ENCODE measurements at regions not wholly inside any gene's neighbourhood (a gene's known extent, or its start where the extent isn't known, plus 50 kb on each side); places are given as distances from the start of the nearest gene placed in this dataset.

DNA sequence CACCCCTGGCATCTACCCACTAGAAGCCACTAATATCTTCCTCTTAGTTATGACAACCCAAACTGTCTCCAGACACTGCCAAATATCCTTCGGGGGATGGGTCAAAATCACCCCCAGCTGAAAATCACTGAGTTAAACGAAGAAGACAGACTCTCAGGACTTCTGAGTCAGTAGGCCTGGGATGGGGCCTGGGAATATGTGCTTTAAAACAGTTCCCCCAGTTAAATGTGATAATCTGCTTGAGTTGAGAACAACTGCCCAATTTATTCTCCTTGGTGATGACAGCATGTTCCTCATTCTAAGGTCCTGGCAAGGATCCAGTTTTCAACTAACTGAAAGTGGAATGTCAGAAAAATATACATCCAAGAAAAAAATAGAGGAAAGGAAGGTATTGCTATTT lies 52.4 kb downstream of the CBLL2 start:
- no peak for DNase-seq

DNA sequence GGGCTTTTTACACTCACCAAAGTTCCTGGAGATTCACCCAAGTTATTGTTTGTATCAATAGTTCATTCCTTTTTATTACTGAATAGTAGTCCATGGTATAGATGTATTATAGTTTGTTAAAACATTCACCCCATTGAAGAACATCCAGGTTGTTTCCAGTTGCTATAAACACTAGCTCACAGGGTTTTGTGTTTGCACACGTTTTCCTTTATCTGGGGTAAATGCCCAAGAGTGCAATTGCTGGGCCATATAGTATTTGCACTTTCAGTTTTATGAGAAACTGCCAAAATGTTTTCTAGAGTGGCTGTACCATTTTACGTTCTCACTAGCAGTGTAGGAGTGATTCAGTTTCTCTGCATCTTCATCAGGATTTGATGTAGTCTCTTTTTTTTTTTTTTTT lies 57.1 kb downstream of the CBLL2 start:
- DNase-seq: no peak

DNA sequence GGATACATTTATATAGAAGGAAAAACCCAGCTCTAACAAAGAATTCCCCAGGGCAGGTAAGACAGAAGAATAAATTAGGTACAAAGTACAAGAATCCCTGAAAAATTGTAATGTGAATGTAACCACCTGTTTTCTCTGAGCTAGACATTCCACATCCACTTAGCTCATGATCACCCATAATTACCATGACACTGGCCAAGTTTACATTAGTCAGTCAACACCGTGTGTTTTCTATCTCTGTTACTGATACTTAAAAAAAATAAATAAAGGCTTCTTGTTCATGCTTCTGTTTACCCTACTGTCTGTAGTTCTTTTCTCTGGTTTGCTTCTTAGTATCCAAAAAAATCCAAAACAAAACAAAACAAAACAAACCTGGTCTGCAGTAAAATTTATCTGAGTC lies 66.0 kb downstream of the CBLL2 start:
- no peak for DNase-seq

DNA sequence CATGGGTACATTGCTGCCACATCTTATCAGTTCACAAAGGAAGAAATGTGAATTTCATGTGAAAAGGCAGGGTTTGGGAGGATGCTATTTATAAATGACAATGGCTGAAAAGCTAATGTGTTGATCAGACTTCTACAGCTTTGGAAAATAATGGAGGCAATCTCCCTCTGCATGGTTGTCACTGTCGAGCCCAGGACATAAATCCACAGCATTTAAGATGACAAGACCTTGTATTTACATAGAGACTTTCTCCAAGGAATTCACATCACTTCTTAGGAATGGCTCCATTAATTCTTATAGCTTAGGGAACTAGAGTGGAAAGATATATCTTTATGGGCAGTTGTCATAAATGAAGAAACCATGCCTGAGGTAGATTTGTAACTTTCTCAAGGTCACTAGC lies 66.7 kb downstream of the CBLL2 start:
- no peak for DNase-seq

DNA sequence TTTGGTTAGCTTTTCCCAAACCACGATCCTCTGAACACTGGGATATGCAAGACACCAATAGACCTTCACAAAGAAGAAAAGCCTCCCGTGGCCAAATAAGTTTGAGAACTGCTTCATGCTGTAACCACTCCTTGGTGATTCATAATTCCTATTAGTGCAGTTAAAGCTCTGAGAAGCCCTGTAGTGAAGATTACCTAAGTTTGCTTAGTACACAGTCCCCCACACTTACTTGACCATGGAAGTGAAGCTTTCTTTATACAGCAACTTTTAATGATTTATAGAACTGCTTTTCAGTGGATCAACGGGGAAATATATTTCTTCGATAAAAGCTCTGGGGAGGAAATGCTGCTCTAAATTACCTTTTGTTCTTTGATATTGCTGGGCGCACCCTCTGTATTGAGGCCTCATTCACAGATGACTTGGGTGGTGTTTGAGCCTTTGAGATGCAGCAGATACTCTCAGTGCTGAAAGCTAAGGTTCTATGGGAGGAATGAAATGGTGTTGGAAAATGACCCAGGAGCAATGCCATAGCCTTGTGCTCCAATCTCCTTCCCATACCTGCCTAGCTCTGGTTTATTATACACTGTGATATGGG lies 67.4 kb downstream of the CBLL2 start:
- DNase-seq: no peak

DNA sequence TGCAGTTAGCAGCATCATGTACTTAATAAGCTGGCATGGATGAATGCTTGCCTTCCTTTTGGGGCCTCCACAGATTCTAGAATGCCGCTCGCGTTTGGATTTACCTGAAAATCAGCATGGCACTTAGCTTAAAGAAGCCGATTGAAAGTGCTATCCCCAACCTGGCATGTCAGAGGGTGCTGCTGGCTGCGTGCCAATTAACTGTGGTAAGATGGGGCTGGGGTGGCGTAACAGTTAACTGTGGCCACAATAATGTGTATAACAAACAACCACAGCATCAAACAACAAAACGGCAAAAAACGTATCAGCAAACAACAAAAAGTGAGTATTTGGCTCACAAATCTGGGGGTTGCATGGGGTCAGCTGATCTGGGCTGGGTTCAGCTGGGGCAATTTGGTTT lies 70.5 kb downstream of the CBLL2 start:
- no peak for DNase-seq

DNA sequence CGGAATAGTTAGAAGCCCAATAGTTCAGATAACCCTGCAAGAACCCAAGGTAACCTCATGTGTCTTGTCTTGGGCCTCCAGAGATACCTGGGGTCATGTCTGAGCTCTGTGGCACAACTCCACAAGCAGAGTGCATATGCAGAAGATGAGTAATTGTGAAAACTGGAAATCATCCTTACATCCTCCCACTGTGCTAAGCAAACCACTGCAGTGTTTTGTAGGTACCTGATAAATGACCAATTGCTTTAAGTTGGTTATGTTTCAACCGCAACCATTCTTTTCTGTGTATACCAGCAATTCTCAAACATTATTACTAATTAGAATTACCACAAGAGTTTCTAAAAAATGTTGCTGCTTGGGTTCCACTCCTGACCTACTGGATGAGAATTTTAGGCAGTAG lies 73.2 kb downstream of the CBLL2 start:
- DNase-seq: no peak

DNA sequence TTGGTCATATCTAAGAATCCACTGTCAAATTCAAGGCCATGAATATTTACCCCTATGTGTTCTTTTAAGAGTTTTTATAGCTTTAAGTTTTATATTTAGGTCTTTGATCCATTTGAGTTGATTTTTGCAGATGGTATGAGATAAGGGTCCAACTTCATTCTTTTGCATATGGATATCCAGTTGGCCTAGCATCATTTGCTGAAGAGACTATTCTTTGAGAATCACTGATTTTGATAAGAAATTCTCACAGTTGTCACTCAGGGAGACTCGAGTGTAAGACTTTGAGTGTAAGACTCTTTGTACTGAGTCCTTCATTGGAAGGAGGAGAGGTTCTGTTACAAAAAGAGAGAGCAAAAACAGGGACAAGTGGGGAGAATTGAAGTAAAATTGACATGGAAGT lies 74.8 kb downstream of the CBLL2 start:
- no peak for DNase-seq

DNA sequence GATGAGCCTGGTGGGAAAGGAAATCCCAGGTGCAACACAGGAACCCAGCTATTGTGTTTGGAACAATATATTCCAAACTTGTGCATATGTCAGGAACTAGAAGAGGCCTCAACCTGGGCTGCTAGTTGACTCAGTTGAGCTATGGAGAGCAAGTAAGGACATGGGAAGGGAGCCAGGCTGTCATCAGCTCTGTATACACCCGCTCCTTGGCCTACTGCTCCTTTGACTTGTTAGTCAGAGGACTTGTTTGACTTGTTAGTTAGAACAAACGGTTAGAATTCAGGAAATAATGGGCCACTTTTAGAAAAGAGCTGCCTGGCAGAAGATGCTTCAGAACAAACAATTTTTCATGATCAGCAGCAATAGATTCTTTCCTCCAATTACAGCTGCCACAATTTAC lies 76.4 kb downstream of the CBLL2 start:
- no peak for DNase-seq

DNA sequence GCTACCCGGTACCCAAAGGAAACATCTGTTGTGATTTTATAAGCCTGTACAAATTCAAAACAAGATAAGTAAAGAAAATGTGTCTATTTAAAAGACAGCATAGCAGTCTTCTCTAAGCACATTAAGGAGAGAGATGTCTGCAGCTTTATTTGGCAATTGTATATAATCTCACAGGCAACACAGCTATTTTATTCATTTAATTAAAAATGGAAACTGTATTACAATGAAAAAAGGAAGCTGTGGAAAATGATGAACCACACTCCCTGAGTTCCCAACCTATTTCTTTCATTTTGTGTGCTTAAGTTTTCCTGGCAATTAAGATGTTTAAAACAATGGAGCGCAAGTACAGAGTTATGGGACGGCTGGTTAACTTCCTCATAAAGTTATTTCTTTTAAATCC lies 78.4 kb downstream of the CBLL2 start:
- DNase-seq: no peak

DNA sequence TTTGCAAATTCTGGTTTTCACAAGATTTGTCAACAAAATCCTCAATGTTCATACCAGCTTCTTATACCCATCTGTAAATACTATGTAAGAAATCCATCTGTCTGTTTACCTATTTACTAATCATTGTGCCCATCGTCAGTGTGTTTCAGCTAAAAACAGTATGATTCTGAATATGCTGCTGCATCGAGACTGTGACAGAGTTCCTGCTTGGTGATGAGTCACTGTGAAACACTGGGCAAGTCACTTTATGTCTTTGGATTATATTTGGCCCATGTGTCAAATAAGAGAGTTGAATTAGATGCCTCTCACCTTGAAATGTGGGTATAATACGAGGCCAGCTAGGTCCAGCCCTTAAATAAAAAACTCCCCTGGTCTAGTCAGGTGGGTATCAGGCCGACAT lies 79.3 kb downstream of the CBLL2 start:
- DNase-seq: no peak

DNA sequence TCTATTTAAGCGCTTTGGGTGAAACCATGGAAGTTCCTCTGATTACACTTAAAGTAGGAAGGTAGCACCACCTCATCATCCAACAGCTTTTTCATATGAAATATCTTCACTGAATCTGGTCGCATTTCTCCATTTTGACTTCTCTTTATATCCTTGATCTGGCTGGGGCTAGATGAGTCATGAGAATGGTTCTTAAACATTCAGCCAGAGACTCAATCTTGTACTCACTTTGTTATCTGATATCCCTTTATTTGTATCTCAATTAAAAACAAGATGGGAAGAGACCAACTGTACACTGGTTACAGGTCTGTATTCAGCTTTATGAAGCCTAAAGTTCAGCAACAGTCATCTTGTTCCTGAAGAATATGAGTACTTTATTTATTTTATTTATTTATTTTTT lies 84.9 kb downstream of the CBLL2 start:
- DNase-seq: no peak

DNA sequence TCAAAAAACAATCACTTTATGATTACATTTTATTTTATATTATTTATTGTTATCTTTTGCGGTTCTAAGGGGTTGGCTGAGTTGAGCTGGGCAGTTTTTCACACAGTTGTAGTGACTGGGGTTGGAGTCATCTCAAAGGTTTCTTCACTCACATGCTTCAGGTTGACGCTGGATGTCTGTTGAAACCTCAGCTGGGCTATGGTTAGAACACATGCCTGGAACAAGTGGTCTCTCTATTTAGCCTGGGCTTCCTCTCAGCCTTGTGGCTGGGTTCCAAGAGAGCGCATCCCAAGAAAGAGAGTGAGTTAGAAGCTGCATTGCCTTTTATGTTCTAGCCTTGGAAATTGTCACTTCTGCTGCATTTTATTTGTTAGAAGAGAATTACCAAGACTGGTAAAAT lies 87.4 kb downstream of the CBLL2 start:
- DNase-seq: no peak

DNA sequence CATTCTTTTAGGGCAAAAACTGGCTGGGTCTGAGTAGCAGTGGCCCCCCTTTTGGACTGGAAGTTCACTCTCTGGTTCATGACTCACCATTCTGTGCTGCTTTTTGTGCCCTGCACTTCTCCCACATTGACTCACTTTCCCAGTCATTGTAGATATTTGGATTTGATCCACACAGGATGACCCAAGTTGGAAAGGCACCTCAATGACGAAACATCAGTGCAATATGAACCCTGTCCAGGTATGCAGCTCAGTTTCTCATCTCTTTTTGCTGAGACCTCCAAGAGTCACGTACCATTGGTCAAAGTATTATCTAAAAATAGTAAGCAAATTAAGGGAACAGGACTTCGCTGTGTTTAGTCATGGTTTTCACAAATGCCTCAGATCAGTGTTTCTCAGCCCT lies 92.7 kb downstream of the CBLL2 start:
- no peak for DNase-seq

DNA sequence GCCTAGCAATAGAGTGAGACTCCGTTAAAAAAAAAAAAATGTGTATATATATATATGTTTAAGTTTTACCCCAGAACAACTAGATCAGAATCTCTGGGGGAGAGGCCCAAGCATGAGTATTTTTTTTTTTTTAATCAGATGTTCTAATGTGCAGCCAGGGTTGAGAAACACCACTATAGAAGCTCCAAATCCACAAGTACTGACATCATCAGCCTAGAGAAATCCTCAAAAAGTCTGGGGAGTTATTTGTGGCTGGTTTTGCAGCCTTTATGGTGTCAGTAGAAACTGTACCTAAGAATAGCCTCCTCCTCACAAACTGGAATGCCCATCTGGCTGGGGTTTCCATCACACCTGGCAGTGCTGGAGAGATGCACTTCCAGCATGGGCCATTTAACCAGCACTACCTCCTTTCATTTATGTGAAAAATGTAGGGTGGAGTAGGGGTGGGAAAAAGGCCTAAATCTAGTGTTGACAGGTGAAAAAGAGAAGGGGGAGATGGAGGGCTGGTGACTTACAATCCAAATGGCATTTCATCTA lies 93.5 kb downstream of the CBLL2 start:
- no peak for DNase-seq

DNA sequence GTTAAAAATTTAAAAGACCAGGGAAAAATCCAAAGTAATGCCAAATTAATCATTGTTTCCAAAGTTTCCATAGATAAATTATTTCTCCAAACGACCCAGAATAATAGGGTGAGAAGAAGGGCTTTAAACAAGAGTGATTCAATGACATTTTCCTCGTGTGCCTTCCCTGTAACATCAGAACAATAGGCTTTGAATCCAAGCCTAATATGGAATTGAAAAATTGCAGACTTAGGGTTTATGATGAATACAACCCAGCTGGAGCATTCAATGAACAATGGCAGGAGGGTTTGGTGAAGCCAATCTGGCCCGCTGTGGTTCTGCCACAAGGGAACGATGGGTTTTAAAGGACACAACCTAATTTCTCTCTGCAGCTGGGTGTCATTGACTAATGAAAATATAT lies 94.2 kb downstream of the CBLL2 start:
- DNase-seq: no peak

DNA sequence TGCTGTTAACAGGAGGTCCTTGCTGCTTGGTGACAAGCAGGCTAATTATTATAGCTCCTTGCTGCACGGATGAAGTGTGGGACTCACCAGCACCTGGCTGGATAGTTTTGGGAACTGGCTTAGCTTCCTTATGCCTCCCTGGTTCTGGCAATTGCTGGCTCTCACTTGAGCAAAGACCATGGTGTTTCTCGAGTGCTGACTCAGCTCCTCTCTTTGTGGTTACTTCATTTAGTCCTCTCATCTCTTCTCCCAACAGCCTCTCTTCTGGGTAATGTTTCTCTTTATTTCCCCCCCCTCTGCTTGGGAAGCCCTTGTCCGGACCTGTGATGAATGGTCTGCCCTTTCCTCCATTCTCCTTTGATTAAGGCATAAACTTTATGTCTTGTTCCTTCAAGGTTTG lies 100.4 kb downstream of the CBLL2 start:
- no peak for DNase-seq

DNA sequence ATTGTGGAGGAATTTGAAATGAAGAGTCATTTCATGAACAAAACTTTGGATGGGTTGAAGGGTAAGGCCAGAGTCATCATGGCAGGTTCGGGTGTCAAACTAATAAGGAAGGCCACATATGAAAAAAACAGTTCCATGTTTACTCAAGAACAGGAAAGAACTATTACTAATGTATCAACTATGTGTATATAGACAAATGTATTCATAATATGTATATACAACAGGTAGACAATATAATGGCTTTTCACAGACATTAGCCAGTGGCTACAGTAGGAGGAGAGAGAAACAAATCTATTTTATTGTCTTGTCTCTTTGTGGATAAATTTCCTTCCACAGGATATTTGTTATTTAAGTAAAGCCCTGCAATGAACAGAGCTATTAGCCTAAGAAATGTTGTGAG lies 101.1 kb downstream of the CBLL2 start:
- no peak for DNase-seq

DNA sequence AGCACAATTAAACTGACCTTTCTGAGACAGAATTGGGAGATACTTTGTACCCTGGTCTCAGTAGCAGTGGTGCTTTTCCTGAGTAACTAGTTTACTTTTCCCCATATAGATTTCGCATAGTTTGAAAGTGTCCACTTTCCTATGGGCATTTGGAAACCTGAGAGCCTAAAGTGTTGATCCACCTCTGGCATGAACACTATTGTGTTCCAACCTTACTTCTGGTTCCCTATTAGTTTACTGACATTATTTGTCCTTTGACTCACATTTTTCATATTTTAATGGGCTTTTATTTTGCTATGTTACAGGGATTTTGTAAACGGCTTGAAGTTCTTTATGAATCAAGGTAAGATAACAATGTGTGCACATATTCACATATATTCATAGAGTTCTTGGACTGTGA lies 103.7 kb downstream of the CBLL2 start:
- DNase-seq: no peak

DNA sequence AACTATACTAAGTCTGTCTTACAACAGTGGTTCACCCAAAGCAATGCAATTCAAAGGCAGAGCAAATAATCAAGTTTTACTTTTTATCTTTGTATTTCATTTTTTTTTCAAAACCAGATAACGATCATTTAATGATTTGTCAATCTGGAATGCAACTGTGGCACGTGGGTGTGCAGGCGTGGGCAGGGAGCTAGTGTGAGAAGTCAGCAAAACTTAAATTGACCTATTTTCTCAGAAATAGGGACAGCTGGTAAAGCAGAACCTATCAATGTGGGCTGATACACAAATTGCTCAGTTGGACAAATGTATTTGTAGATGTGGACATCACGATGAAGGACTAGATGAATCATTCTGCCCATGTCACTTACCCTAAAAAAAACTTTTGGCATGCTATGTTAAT lies 105.6 kb downstream of the CBLL2 start:
- no peak for DNase-seq

DNA sequence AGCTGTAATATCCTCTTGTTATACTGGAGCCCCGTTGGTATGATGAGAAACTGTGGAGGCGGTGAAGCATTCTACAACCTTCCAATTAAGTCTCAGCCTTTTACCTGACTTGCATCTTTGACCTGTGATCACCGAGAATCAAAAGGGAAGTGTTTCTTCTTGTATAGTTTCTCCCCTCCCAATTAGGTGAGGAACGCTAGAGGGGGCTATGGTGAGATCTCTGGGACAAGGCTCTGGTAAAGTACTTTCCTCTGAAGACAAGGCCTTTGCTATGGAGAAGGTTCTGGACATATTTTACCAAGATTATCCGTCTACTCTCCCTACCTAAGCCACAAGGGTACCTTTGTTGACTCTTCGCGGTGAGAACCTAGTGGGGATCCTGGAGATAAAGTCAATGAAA lies 111.3 kb downstream of the CBLL2 start:
- DNase-seq: no peak

DNA sequence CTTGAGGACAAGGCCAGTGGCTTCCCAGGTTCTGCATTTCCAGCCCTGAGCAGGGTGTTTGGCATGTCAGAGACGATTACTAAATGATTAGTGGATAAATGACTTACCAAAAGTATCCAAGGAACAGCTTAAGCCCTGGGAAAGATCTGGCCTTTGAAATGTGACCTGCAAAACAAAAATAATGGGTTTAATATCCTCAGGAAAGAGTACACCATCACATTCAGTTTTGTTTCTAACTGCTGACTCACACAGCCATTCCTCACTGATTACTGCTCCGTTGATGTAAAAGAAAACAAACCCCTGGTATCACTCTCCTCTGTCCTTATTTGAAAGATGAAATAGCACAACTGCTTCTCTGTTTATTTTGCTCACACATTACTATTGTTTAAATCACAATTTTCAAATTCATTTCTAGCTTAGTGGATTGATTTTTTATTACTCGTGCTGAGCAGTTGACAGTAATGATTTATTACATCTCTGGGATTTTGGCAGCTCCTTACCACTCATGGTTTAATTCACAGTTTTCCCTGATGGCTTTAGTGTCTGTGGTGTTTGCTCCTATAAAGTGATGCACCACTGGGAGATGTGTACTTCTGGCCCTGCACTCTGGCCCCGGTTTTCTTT lies 117.0 kb downstream of the CBLL2 start:
- no peak for DNase-seq

DNA sequence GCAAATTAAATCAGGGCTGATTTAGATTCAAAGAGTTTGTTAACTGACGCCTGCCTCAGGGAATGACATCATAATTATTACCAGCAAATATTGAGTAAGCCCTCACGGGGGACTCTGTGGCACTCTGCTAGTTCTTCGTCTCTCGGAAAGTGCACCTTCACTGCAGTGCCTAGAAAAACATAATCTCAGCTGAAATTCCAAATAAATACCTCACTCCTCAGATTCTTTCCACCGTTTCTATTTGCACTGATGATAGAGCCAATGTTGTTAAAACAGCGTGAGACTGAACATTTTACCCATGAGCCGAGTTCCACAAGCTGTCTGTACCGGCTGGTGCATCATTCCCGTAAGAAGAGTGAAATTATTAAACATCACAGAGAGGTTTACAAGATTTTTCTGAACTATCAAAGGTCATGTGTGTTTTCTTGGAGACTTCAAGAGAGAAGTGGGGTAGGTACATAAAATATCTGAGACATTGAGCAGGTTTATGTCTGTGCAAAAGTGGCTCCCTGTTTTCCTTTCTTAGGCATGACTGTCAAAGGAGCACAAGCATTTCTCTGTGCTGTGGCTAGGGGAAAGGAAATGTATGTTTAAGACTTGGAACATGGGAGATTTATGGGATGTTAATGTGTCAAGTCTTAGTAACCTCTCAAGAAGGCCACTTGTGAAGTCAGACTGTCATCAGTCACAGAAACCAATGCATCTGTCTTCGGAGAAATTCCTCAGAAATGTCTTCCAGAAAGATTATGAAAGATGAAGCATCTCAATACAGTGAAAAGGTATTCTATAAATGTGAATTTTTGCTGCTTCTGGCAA lies 119.6 kb downstream of the CBLL2 start:
- no peak for DNase-seq

DNA sequence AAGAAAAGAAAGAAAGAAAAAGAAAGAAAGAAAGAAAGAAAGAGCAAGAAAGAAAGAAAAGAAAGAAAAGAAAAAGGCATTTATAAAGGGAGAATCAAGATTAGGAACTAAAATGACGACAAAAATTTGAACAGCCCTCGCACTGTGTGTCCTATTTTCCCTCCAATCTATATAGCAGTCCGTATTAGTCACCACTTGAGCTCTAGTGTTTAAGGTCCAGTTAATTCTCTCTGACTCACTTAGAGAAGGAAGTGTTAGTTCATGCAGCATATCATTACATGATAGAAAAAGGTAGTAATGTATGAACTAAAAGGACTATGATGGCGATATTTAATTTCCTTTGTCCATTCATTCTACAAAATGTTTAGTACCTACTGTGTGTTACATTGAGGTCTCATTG lies 122.7 kb downstream of the CBLL2 start:
- DNase-seq: no peak
